ENCODE measurements at regions not wholly inside any gene's neighbourhood (a gene's known extent, or its start where the extent isn't known, plus 50 kb on each side); places are given as distances from the start of the nearest gene placed in this dataset.

DNA sequence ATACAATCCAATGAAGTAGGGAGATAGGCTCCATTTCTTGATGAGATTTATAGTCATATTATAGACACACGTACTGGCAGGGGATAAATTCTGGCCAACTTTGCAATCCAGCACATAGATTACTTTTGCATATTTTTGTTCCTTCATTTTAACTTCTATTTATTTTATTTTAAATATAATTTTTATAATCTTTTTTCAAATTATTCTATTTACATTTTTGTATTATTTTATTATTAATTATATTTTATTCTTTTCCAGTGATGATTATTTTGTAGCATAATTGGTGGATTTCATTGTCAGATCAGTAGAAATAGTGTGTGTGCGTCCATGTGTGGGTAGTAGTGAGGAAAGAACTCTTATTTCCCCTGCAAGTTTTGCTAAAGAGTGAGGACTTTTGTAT, 980.1 kb upstream of the TYRP1 start:
- Histone ChIP-seq H3K4ac (ENCODE audit: low read depth, low read length) (no peak overlapping the region), H4K5ac (ENCODE audit: low read depth, low read length) (no peak overlapping the region), H3K4me1 (ENCODE audit: control insufficient read depth, insufficient read depth, low read length) (no peaks in the 10 kb centered on the region), H3K14ac (replicated peaks; ENCODE audit: low read depth, low read length) (no peak overlapping the region), H3K79me1 (ENCODE audit: low read depth in 1 of 2, low read length in 2 of 2) (no peaks in the 10 kb centered on the region), H4K91ac (ENCODE audit: insufficient read depth, low read depth, low read length) (no peak overlapping the region), H2AK9ac (replicated peaks; ENCODE audit: low read depth, low read length, poor library complexity) (no peak overlapping the region), H3K36me3 (ENCODE audit: control insufficient read depth, insufficient read depth, low read length) (no peaks in the 10 kb centered on the region), H4K8ac (ENCODE audit: low read depth in 2 of 2, low read length in 2 of 2) (no peak overlapping the region), H2AK5ac (ENCODE audit: low read depth, low read length) (no peak overlapping the region), H3K4me2 (ENCODE audit: low read depth, low read length) (no peak overlapping the region), H2BK15ac (ENCODE audit: low read depth, low read length) (no peak overlapping the region), H3K9ac (ENCODE audit: low read depth, low read length) (no peak overlapping the region), H3K9me3 (ENCODE audit: control insufficient read depth, insufficient read depth, low read length) (no peaks in the 10 kb centered on the region), H3K9me1 (ENCODE audit: insufficient read depth, low read length) (no peaks in the 10 kb centered on the region), H3K23ac (ENCODE audit: low read depth, low read length) (no peak overlapping the region), H3K18ac (ENCODE audit: low read depth, low read length) (no peak overlapping the region), H3K27ac (ENCODE audit: insufficient read depth, low read length) (no peak overlapping the region), H2BK120ac (ENCODE audit: low read depth, low read length) (no peak overlapping the region), H2AFZ (replicated peaks; ENCODE audit: low read length, poor library complexity) (no peak overlapping the region), H3K4me3 (ENCODE audit: insufficient read depth, low read depth, low read length) (no peak overlapping the region), H2BK5ac (ENCODE audit: low read depth, low read length, poor library complexity, severe bottlenecking) (no peak overlapping the region), H3K27me3 (ENCODE audit: control insufficient read depth, insufficient read depth, low read length) (no peaks in the 10 kb centered on the region), H2BK20ac (ENCODE audit: low read depth, low read length) (no peak overlapping the region), H4K20me1 (ENCODE audit: insufficient read depth, low read length) (no peaks in the 10 kb centered on the region), H3K56ac (ENCODE audit: extremely low read depth, insufficient read depth, low read length) (no peak overlapping the region)
- TF ChIP-seq SMC3 (IDR thresholded peaks at IDR 0.05; ENCODE audit: low read depth, low read length) (no peak), RCOR1 (IDR thresholded peaks at IDR 0.05; ENCODE audit: insufficient replicate concordance, low read length) (no peak), BHLHE40 (IDR thresholded peaks at IDR 0.05; ENCODE audit: low read depth, low read length) (no peak), MXI1 (IDR thresholded peaks at IDR 0.05; ENCODE audit: borderline replicate concordance, low read depth, low read length) (no peak), MAZ (IDR thresholded peaks at IDR 0.05; ENCODE audit: borderline replicate concordance, low read depth, low read length) (no peak), RFX5 (IDR thresholded peaks at IDR 0.05; ENCODE audit: low read depth, low read length) (no peak), CEBPB (IDR thresholded peaks at IDR 0.05; ENCODE audit: low read depth, low read length) (no peak), MAFK (IDR thresholded peaks at IDR 0.05; ENCODE audit: low read depth, low read length) (no peak), NFE2L2 (IDR thresholded peaks at IDR 0.05; ENCODE audit: low read depth, low read length) (no peak), FOS (IDR thresholded peaks at IDR 0.05; ENCODE audit: low read depth, low read length) (no peak), POLR2A (IDR thresholded peaks at IDR 0.05; ENCODE audit: low read depth, low read length) (no peak), CHD1 (IDR thresholded peaks at IDR 0.05; ENCODE audit: low read depth, low read length) (no peak)
- TF ChIP-seq, protein P1, sequence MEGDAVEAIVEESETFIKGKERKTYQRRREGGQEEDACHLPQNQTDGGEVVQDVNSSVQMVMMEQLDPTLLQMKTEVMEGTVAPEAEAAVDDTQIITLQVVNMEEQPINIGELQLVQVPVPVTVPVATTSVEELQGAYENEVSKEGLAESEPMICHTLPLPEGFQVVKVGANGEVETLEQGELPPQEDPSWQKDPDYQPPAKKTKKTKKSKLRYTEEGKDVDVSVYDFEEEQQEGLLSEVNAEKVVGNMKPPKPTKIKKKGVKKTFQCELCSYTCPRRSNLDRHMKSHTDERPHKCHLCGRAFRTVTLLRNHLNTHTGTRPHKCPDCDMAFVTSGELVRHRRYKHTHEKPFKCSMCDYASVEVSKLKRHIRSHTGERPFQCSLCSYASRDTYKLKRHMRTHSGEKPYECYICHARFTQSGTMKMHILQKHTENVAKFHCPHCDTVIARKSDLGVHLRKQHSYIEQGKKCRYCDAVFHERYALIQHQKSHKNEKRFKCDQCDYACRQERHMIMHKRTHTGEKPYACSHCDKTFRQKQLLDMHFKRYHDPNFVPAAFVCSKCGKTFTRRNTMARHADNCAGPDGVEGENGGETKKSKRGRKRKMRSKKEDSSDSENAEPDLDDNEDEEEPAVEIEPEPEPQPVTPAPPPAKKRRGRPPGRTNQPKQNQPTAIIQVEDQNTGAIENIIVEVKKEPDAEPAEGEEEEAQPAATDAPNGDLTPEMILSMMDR (conservative IDR thresholded peaks at IDR 0.05; ENCODE audit: low read depth, low read length): no peak
- TF ChIP-seq, protein P2, sequence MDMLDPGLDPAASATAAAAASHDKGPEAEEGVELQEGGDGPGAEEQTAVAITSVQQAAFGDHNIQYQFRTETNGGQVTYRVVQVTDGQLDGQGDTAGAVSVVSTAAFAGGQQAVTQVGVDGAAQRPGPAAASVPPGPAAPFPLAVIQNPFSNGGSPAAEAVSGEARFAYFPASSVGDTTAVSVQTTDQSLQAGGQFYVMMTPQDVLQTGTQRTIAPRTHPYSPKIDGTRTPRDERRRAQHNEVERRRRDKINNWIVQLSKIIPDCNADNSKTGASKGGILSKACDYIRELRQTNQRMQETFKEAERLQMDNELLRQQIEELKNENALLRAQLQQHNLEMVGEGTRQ (IDR thresholded peaks at IDR 0.05; ENCODE audit: low read depth, low read length): no peak
- TF ChIP-seq, protein P3, sequence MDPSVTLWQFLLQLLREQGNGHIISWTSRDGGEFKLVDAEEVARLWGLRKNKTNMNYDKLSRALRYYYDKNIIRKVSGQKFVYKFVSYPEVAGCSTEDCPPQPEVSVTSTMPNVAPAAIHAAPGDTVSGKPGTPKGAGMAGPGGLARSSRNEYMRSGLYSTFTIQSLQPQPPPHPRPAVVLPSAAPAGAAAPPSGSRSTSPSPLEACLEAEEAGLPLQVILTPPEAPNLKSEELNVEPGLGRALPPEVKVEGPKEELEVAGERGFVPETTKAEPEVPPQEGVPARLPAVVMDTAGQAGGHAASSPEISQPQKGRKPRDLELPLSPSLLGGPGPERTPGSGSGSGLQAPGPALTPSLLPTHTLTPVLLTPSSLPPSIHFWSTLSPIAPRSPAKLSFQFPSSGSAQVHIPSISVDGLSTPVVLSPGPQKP (IDR thresholded peaks at IDR 0.05; ENCODE audit: borderline replicate concordance, low read depth, low read length): no peak
- intact Hi-C loops (cut with micrococcal nuclease): no loop called here
- POLR2A ChIA-PET (ENCODE audit: unreplicated experiment): no interaction called here
- DNase-seq: no peak
- in situ Hi-C loops (cut with MboI; ENCODE audit: low sequenced_read_pairs): no loop called here
- BruUV-seq (replicated peaks): no TSS peak
- dilution Hi-C loops (cut with HindIII; ENCODE audit: low sequenced_read_pairs, unreplicated experiment): no loop called here
- ATAC-seq (ENCODE audit: low read depth): no peak
- CTCF ChIA-PET: no interaction called here
- no CpG with 5 or more reads among the region's 2 CpGs for WGBS, 2 experiments (ENCODE audit: extremely low coverage in 2 of 2, insufficient read length in 1 of 2)

All from IMR-90 (cell line).